ENCODE measurements at regions not wholly inside any gene's neighbourhood (a gene's known extent, or its start where the extent isn't known, plus 50 kb on each side); places are given as distances from the start of the nearest gene placed in this dataset.

GRCh38 chr9:86829496-86830046, 117.7 kb downstream of the GAS1 start:
- no peak for DNase-seq

DNA sequence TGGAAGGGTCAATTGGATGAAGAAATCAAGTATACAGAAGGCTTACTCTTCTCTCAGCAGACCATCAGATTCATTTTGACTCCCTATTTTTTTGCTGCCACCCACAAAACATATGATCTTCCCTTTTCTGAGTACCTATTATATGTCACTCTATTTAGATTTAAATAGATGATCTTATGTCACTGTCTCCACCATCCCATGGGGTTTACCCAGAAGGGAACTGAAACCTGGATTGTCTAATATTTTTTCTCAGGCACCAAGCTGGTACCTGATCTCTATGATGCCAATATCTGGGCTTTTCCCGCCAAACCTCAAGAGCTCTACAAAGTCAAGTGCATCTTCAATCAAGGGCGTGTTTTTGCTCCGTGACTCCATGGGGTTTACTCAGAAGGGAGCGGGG, 118.7 kb downstream of the GAS1 start:
- no peak for DNase-seq

DNA sequence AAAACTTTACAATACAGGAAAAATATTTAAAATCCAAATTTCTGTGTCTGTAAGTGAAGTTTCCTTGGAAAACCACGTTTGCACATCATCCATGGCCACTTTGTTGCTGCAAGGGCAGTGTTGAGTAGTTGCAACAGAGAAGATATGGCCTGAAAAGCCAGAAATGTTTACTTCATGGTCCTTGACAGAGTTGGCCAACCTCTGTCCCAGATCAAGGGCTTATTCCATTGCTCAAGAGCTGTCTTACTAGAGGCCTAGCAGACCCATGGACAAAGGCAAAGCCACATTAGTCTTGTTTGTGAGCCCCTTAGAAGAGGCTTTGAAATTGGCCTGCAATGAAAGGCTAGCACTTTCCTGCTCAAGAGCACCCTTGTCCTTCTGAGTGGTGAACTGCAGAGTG, 119.4 kb downstream of the GAS1 start:
- DNase-seq = no peak

GRCh38 chr9:86825299-86825698, 122.0 kb downstream of the GAS1 start:
- DNase-seq = no peak

GRCh38 chr9:86822006-86822801, 125.1 kb downstream of the GAS1 start:
- no peak for DNase-seq

DNA sequence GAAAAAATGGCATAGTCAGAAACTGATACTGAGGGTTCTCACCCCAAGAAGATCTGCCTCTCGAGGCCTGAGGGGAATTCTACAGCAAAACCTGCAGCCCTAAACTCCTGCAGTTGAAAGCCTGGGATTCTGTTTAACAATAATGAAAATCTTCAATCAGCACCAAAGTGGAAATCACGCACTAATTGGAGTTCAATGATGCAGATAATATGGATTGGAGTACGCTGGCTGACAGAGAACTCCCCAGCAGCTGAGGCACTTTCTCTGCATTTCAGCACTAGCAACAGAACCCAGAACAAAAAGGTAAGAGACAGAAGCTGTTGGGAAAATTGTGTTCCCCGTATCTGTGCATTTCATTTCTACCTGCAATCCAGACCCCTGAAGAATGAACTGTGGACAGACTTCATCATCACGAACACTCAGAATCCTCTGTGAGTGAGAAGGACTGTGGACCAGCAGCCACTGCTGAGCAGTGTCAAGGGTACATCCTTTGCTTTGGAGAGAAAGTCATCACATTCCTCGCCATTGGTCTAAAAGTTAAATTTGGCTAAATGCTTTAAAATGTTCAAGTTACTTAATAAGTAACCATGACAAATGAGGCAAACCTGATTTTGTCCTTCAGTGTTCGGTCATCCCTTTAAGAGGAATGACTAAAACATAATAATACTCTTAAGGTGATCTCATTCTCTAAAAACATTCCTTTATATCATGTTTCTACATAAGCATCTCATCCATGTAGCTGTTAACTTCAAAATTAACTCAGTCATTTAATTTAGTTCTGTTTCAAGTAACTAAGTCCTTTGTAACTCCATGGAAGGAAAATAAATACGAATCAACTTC, 126.1 kb downstream of the GAS1 start:
- no peak for DNase-seq

GRCh38 chr9:86819552-86819951, 127.8 kb downstream of the GAS1 start:
- no peak for DNase-seq

GRCh38 chr9:86818636-86819035, 128.7 kb downstream of the GAS1 start:
- no peak for DNase-seq

- DNase-seq = no peak
These were observed 130.4 kb downstream of the GAS1 start for GRCh38 chr9:86816868-86817267.

DNA sequence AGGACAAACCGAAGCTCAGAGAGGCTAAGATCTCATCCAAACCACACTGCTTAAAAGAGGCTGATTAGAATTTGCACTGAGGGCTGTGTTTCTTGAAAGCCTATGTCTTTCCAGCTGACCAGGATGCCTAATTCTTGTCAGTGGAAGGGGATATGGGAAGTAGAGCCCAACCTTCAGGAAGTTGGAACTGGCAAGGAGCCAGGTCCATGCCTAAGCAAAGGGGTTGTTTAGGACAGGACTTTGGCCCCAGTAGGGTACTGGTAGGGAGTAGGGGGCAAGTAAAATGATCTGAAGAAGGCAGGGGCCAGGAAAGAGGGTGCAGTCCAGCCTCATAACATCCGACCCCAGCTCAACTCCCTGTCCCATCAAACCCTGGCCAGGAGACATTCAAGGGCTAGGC, 130.9 kb downstream of the GAS1 start:
- DNase-seq = no peak

DNA sequence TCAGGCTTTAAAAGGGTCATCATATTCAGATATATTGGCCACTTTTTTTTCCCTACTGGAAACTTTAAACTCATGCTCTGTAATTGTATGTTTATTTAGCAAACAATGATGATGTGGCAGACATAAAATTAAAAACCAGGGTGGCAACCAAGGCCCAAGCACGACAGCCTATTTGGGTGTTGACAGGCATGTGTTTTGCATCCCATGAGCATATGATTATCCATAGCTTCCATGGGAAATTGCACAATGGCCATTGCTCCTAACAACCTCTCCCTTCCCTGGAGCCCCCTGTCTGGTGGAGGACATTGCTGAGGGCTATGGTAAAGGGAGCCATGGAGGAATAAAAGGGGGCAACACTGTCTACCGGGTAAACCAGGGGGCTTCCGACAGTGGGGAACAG, 134.7 kb downstream of the GAS1 start:
- no peak for DNase-seq

- no peak for DNase-seq
These were observed 137.4 kb downstream of the GAS1 start for GRCh38 chr9:86809759-86810367.

GRCh38 chr9:86809151-86809550, 138.2 kb downstream of the GAS1 start:
- DNase-seq = no peak

GRCh38 chr9:86807367-86807976, 139.8 kb downstream of the GAS1 start:
- DNase-seq = no peak

GRCh38 chr9:86804011-86804410, 143.3 kb downstream of the GAS1 start:
- DNase-seq = no peak

- no peak for DNase-seq
These were observed 144.2 kb downstream of the GAS1 start for GRCh38 chr9:86802900-86803673.

- no peak for DNase-seq
These were observed 146.1 kb downstream of the GAS1 start for GRCh38 chr9:86801246-86801645.

GRCh38 chr9:86800681-86801080, 146.6 kb downstream of the GAS1 start:
- no peak for DNase-seq

DNA sequence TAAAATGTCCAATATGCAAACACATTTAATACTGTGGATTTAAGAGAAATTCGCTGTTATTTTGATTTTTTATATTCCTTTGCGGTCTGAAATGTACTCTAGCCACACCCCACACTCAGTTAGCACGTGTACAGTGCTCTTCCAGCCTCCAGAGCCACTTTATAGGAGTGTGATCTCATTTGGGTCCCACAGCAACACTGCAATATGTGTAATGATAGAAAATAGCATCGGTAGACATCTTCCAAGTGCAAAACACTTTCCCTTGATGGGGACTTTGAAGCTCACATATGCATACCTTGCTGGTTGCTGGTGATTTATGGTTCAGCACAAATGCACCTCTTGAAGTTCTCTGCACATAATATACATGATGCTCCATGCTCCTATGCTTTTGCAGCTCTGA, 148.3 kb downstream of the GAS1 start:
- no peak for DNase-seq

GRCh38 chr9:86796666-86797065, 150.6 kb downstream of the GAS1 start:
- no peak for DNase-seq

DNA sequence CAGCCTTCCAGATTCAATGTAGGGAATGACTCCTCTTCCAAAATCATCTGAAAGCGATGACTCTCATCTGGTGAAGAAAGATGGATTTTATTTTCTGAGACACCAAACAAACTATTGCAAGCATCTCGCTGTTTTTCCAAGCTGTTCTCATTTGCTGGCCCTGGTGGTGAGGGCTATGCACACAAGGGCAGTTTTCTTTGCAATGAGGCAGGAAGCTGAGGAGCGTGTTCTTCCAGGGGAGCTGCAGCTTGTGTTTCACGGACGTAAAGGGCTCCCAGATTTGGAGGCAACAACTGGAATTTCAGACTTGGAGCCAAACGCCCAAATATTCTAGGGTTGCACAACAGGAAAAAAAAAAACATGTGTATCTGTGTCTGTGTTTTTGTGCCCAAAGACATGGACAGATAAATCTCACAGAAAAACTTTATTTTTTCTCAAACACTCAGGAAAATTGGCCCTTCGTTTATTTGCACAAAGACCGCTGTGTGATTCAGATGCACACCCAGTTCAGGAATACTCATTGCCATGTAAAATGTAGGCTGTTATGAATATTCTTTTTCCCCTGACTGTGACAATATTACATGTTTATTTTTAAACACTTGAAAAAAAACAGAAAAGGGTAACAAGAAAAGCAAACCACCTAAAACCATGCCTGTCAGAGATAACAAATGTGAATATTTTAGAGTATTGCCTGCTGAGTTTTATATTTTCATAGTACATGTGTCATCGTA, 151.3 kb downstream of the GAS1 start:
- no peak for DNase-seq

DNA sequence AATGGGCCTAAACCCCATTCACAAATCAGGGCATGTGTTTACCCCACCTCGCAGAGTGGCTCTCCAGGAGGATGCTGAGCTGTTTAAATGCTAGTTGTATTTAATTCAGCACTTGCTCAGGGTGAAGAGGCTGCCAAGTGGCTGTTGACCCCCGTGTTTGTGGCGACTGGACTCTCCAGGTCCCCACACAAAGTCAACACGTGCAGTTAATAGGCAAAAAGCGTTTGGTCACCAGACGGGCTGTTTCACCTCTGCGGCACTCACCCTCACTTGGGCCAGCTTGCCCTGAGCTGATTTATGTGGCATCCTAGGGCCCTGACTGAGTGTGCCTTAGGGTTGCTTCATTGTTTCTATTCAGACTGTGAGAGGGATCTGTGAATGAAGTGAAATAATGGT, 152.3 kb downstream of the GAS1 start:
- no peak for DNase-seq

Measured in CD4-positive, alpha-beta T cell treated with Interferon gamma for 1 hour (primary cell).